A549 (cell line): ENCODE measurements at regions not wholly inside any gene's neighbourhood (a gene's known extent, or its start where the extent isn't known, plus 50 kb on each side); places are given as distances from the start of the nearest gene placed in this dataset.

Experiments
- ATAC-seq, 2 experiments: fragments of 200-7000 bp in 1 of 2; fragments of >200 bp in 1 of 2; cut with Nextera tagmentation in 1 of 2; cut with Tn5 transposase in 1 of 2; 3 replicates each; pipeline versions ENCODE4 v1.8.0 to v1.9.1; 2018 to 2020; ENCODE audit warnings: mild to moderate bottlenecking in 1 of 2, moderate library complexity in 1 of 2
- CTCF ChIA-PET: fragments of 300-600 bp; sonication (Branson Sonifier 250); formaldehyde crosslinking; extraction: SDS; loops from one replicate; lab custom pipeline; 2021; ENCODE audit warnings: antibody characterized with exemption, inconsistent platforms; lab: Yijun Ruan, JAX
- POLR2A ChIA-PET: fragments of 350-600 bp; formaldehyde crosslinking; extraction: SDS; loops from one replicate; lab custom pipeline; 2021; ENCODE audit warnings: antibody characterized with exemption, inconsistent platforms; lab: Yijun Ruan, JAX
- DNase-seq, 2 experiments: peaks; one replicate each; pipeline versions ENCODE4 v3.0.0 to v3.0.0-alpha.2; 2011 to 2016; ENCODE audit warnings: low read depth in 1 of 2, low spot score in 1 of 2
- FAIRE-seq: peaks from 2 replicates; lab custom pipeline; 2011; peaks lifted over from hg19 to GRCh38; lab: Jason Lieb, UNC
- H3K27ac ChIP-seq, 2 experiments: fragments of >200 bp; sonication (Bioruptor Twin); formaldehyde crosslinking; 3 replicates each; pipeline ENCODE4 v1.5.1; 2016 to 2017
- H3K4me1 ChIP-seq: fragments of >200 bp; sonication (Bioruptor Twin); formaldehyde crosslinking; 3 replicates; pipeline ENCODE4 v1.6.1; 2016
- H3K4me2 ChIP-seq: fragments of >200 bp; sonication (Bioruptor Twin); formaldehyde crosslinking; 3 replicates; pipeline ENCODE4 v1.6.1; 2016
- H3K4me3 ChIP-seq: fragments of >200 bp; sonication (Bioruptor Twin); formaldehyde crosslinking; 3 replicates; pipeline ENCODE4 v1.5.1; 2016
- H3K9me3 ChIP-seq: fragments of >200 bp; sonication (Bioruptor Twin); formaldehyde crosslinking; 3 replicates; pipeline ENCODE4 v1.6.1; 2016
- CBX2 ChIP-seq: fragments of 200-600 bp; sonication (generic); IDR thresholded peaks from 2 replicates; pipeline ENCODE4 v1.6.1; 2016; ENCODE audit warnings: low read depth, mild to moderate bottlenecking, borderline replicate concordance
- CBX8 ChIP-seq: fragments of 200-600 bp; sonication (generic); IDR thresholded peaks from 2 replicates; pipeline ENCODE4 v1.6.1; 2016
- CEBPB ChIP-seq, 2 experiments: fragments of >200 bp in 1 of 2; sonication (Bioruptor Twin) in 1 of 2; formaldehyde crosslinking in 1 of 2; IDR thresholded peaks; 2 replicates each; pipeline ENCODE4 v1.6.1; 2012 to 2016
- EP300 ChIP-seq, 2 experiments: fragments of >200 bp; sonication (Bioruptor Twin); formaldehyde crosslinking; IDR thresholded peaks; 2 replicates in 1 of 2; 3 replicates in 1 of 2; pipeline ENCODE4 v1.6.1; 2016 to 2017
- ESRRA ChIP-seq: fragments of 150-350 bp; IDR thresholded peaks from 2 replicates; pipeline ENCODE4 v1.6.1; 2014; ENCODE audit warnings: mild to moderate bottlenecking, low read length, borderline replicate concordance
- FOSL2 ChIP-seq, 2 experiments: fragments of 450-650 bp in 1 of 2; fragments of >200 bp in 1 of 2; sonication (Bioruptor Twin) in 1 of 2; formaldehyde crosslinking; IDR thresholded peaks; 2 replicates each; pipeline versions ENCODE4 v1.5.0 to v1.6.1; 2016 to 2020; ENCODE audit warnings: mild to moderate bottlenecking in 1 of 2, moderate library complexity in 1 of 2
- GATA3 ChIP-seq: IDR thresholded peaks from 2 replicates; pipeline ENCODE4 v1.6.1; 2012; ENCODE audit warnings: borderline replicate concordance
- HDAC2 ChIP-seq: fragments of 200-600 bp; sonication (generic); IDR thresholded peaks from 2 replicates; pipeline ENCODE4 v1.6.1; 2016
- HES2 ChIP-seq: fragments of >200 bp; sonication (Bioruptor Twin); formaldehyde crosslinking; IDR thresholded peaks from 2 replicates; pipeline ENCODE4 v1.6.1; 2016
- HEYL ChIP-seq: fragments of 250-450 bp; sonication (Bioruptor Pico); IDR thresholded peaks from 2 replicates; pipeline ENCODE4 v1.8.0; 2021; ENCODE audit warnings: mild to moderate bottlenecking, moderate library complexity
- HOXA7 ChIP-seq: fragments of 250-450 bp; sonication (Bioruptor Pico); IDR thresholded peaks from 2 replicates; pipeline ENCODE4 v1.5.0; 2020; ENCODE audit warnings: mild to moderate bottlenecking, moderate library complexity
- HOXB13 ChIP-seq: fragments of 250-450 bp; sonication (Bioruptor Pico); IDR thresholded peaks from 2 replicates; pipeline ENCODE4 v1.5.0; 2020; ENCODE audit warnings: low read depth, mild to moderate bottlenecking, moderate library complexity
- HOXB5 ChIP-seq: fragments of 250-450 bp; sonication (Bioruptor Pico); IDR thresholded peaks from 2 replicates; pipeline ENCODE4 v1.5.0; 2020; ENCODE audit warnings: mild to moderate bottlenecking, moderate library complexity
- JUNB ChIP-seq: fragments of >200 bp; sonication (Bioruptor Twin); formaldehyde crosslinking; IDR thresholded peaks from 2 replicates; pipeline ENCODE4 v1.6.1; 2016
- KDM5A ChIP-seq: fragments of 200-600 bp; sonication (generic); IDR thresholded peaks from 2 replicates; pipeline ENCODE4 v1.6.1; 2016; ENCODE audit warnings: antibody characterized with exemption, mild to moderate bottlenecking
- MAFK ChIP-seq: fragments of 450-650 bp; IDR thresholded peaks from 2 replicates; pipeline ENCODE4 v1.6.1; 2014; ENCODE audit not compliant: partially characterized antibody
- NPAS2 ChIP-seq: fragments of 250-450 bp; sonication (Bioruptor Pico); IDR thresholded peaks from 2 replicates; pipeline ENCODE4 v1.8.0; 2022; ENCODE audit warnings: mild to moderate bottlenecking, moderate library complexity, borderline replicate concordance
- NR3C1 ChIP-seq: fragments of >200 bp; sonication (Bioruptor Twin); formaldehyde crosslinking; IDR thresholded peaks from 3 replicates; pipeline ENCODE4 v1.6.1; 2017
- PHF8 ChIP-seq: fragments of 200-600 bp; sonication (generic); IDR thresholded peaks from 2 replicates; pipeline ENCODE4 v1.6.1; 2016; ENCODE audit warnings: low read depth, mild to moderate bottlenecking, antibody characterized with exemption, moderate library complexity, borderline replicate concordance
- POLR2A ChIP-seq: IDR thresholded peaks from 2 replicates; pipeline ENCODE4 v1.6.1; 2012; ENCODE audit warnings: mild to moderate bottlenecking, low read length
- POLR2AphosphoS2 ChIP-seq: conservative IDR thresholded peaks from 2 replicates; pipeline ENCODE4 v1.6.1; 2012; ENCODE audit warnings: low read length, improper control_type of control experiment, inconsistent platforms
- RARB ChIP-seq: fragments of 250-450 bp; sonication (Bioruptor Pico); IDR thresholded peaks from 2 replicates; pipeline ENCODE4 v1.8.0; 2021; ENCODE audit warnings: mild to moderate bottlenecking, moderate library complexity
- RCOR1 ChIP-seq: fragments of 150-350 bp; IDR thresholded peaks from 2 replicates; pipeline ENCODE4 v1.6.1; 2014; ENCODE audit warnings: antibody characterized with exemption, low read length, low read depth
- REST ChIP-seq: fragments of 200-600 bp; sonication (generic); IDR thresholded peaks from 2 replicates; pipeline ENCODE4 v1.6.1; 2016; ENCODE audit warnings: antibody characterized with exemption, mild to moderate bottlenecking, moderate library complexity
- RFX5 ChIP-seq: fragments of 450-650 bp; IDR thresholded peaks from 2 replicates; pipeline ENCODE4 v1.7.1; 2014; ENCODE audit warnings: antibody characterized with exemption, mild to moderate bottlenecking, moderate library complexity
- SREBF2 ChIP-seq: fragments of 450-650 bp; IDR thresholded peaks from 2 replicates; pipeline ENCODE4 v1.6.1; 2014; ENCODE audit warnings: mild to moderate bottlenecking, moderate library complexity
- TFCP2L1 ChIP-seq: fragments of 250-450 bp; sonication (Bioruptor Pico); IDR thresholded peaks from 2 replicates; pipeline ENCODE4 v1.5.0; 2021; ENCODE audit warnings: mild to moderate bottlenecking
- ZNF302 ChIP-seq: fragments of 250-450 bp; sonication (Bioruptor Pico); IDR thresholded peaks from 2 replicates; pipeline ENCODE4 v1.9.0; 2021; ENCODE audit warnings: inconsistent platforms, mild to moderate bottlenecking, moderate library complexity
- WGBS: methylation state at CpG from one replicate; pipeline ENCODE4 v1.1.6; 2017; ENCODE audit errors: missing lambda C conversion rate; 5-methylcytosine and 5-hydroxymethylcytosine counted together
- TF ChIP-seq, protein P1 (sequence below): fragments of 250-450 bp; sonication (Bioruptor Pico); IDR thresholded peaks from 2 replicates; pipeline ENCODE4 v1.5.0; 2021; ENCODE audit warnings: mild to moderate bottlenecking, moderate library complexity, borderline replicate concordance

- 4% methylated on average over 2 of the region's 2 CpGs for WGBS
- Histone ChIP-seq H3K9me3 (no peaks in the 10 kb centered on the region), H3K4me3 (no peak overlapping the region), H3K27ac (no peak overlapping the region), H3K4me2 (no peak overlapping the region), H3K4me1 (no peaks in the 10 kb centered on the region)
- FAIRE-seq (no peak), ATAC-seq (no peak), DNase-seq (no peak)
- ChIA-PET POLR2A (no interaction called here), CTCF (interaction anchor here (1.1 to 1.6 kb wide), 2 partner anchors 13 to 139 kb away, joined by 3 to 5 read pairs; no protein-coding TSS in a partner anchor)
- TF ChIP-seq, protein P1, sequence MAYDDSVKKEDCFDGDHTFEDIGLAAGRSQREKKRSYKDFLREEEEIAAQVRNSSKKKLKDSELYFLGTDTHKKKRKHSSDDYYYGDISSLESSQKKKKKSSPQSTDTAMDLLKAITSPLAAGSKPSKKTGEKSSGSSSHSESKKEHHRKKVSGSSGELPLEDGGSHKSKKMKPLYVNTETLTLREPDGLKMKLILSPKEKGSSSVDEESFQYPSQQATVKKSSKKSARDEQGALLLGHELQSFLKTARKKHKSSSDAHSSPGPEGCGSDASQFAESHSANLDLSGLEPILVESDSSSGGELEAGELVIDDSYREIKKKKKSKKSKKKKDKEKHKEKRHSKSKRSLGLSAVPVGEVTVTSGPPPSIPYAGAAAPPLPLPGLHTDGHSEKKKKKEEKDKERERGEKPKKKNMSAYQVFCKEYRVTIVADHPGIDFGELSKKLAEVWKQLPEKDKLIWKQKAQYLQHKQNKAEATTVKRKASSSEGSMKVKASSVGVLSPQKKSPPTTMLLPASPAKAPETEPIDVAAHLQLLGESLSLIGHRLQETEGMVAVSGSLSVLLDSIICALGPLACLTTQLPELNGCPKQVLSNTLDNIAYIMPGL (CRISPR knock-in tag) = no peak
- TF ChIP-seq MAFK = no peak
- no peak for TF ChIP-seq NR3C1
- no peak for TF ChIP-seq POLR2A
- no peak for TF ChIP-seq REST
- TF ChIP-seq CBX8 = no peak
- TF ChIP-seq FOSL2 (IDR thresholded peaks at IDR 0.05) = no peak
- no peak for TF ChIP-seq FOSL2 (CRISPR knock-in tag; IDR thresholded peaks at IDR 0.05)
- TF ChIP-seq CBX2 = no peak
- TF ChIP-seq GATA3 = no peak
- TF ChIP-seq POLR2AphosphoS2 = no peak
- no peak for TF ChIP-seq CEBPB (IDR thresholded peaks at IDR 0.05)
- no peak for TF ChIP-seq JUNB
- TF ChIP-seq RARB (CRISPR knock-in tag) = no peak
- TF ChIP-seq SREBF2 = no peak
- no peak for TF ChIP-seq HDAC2
- TF ChIP-seq HOXB5 (CRISPR knock-in tag) = no peak
- no peak for TF ChIP-seq KDM5A
Measured at GRCh38 chr9:108650826-108651225, 205.0 kb downstream of the ACTL7B start.

DNA sequence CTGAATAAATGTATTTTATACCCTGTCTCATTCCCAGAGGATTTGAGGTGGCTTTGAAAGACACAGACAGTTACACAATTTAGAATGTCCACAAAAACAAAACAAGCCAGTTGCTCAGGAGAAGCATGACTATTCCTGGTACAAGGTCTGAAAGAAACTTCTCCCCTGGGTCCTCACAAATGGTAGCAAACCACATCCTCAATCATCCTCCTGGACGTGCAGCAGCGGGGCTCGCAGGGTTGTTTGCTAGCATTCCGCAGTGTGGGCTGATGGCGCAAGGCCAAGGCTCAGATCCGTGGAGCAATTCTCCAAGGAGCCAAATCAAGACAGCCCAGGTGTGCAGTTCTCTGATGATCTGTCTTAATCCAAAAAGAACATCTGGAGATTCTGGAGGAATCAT, 210.3 kb downstream of the ACTL7B start:
- WGBS = 52% methylated on average over 6 of the region's 6 CpGs
- Histone ChIP-seq H3K9me3 (no peaks in the 10 kb centered on the region), H3K4me1 (no peaks in the 10 kb centered on the region), H3K4me2 (no peak overlapping the region), H3K27ac (no peak overlapping the region), H3K4me3 (no peak overlapping the region)
- ChIA-PET POLR2A (no interaction called here), CTCF (interaction anchor here (0.9 kb wide), 1 partner anchor 26 kb away, joined by 3 read pairs; no protein-coding TSS in a partner anchor)
- ATAC-seq (no peak), DNase-seq (no peak), FAIRE-seq (no peak)
- TF ChIP-seq RARB (CRISPR knock-in tag) = no peak
- TF ChIP-seq RFX5 = no peak
- no peak for TF ChIP-seq POLR2AphosphoS2
- no peak for TF ChIP-seq PHF8
- no peak for TF ChIP-seq SREBF2
- TF ChIP-seq HOXB13 (CRISPR knock-in tag) = no peak
- no peak for TF ChIP-seq HOXA7 (CRISPR knock-in tag)
- no peak for TF ChIP-seq EP300 (IDR thresholded peaks at IDR 0.05)
- TF ChIP-seq RCOR1 = no peak
- TF ChIP-seq ESRRA = no peak
- no peak for TF ChIP-seq HEYL (CRISPR knock-in tag)
- no peak for TF ChIP-seq HES2
- TF ChIP-seq TFCP2L1 = no peak
- TF ChIP-seq NPAS2 = no peak
- no peak for TF ChIP-seq ZNF302
- no peak for TF ChIP-seq HOXB5 (CRISPR knock-in tag)
